ENCODE measurements at regions not wholly inside any gene's neighbourhood (a gene's known extent, or its start where the extent isn't known, plus 50 kb on each side); places are given as distances from the start of the nearest gene placed in this dataset.

- Histone ChIP-seq H3K27me3 (ENCODE audit: control insufficient read depth in 3 of 3, insufficient read depth in 3 of 3, low read length in 2 of 3) (peaks cover 0 to 7% (median 6%) of the 10 kb centered on the region in 3 donors), H3K9ac (ENCODE audit: insufficient read depth in 1 of 2, low read length in 2 of 2) (no peak overlapping the region), H3K4me1 (ENCODE audit: control insufficient read depth in 5 of 5, insufficient read depth in 5 of 5, low read length in 5 of 5) (peaks cover 0 to 9% (median 0%) of the 10 kb centered on the region in 5 donors), H3K4me3 (no peak overlapping the region), H3K36me3 (ENCODE audit: control insufficient read depth in 4 of 4, insufficient read depth in 4 of 4, low read length in 4 of 4) (peaks cover 0 to 6% (median 3%) of the 10 kb centered on the region in 4 donors), H3K27ac (ENCODE audit: low read depth in 1 of 2, low read length in 1 of 2) (peak overlapping the region in 1 of 2 donors; percentile 32), H3K9me3 (ENCODE audit: control insufficient read depth in 4 of 4, insufficient read depth in 3 of 4, low read length in 3 of 4) (peaks cover 0 to 2% (median 0%) of the 10 kb centered on the region in 4 donors)
- no peak for TF ChIP-seq CTCF (IDR thresholded peaks at IDR 0.05; ENCODE audit: control extremely low read depth, extremely low read depth)
- WGBS, 2 donors: 70 to 71% methylated on average over 3 of the region's 3 CpGs
- DNase-seq (no peak), ATAC-seq (ENCODE audit: insufficient read depth, low FRiP score) (no peak)
Observed at GRCh38 chrX:10089378-10089795, 67.4 kb upstream of the CLCN4 start.

- H3K9ac ChIP-seq (ENCODE audit: insufficient read depth in 1 of 2, low read length in 2 of 2): no peak overlapping the region
- ATAC-seq (ENCODE audit: insufficient read depth, low FRiP score): no peak
- no peak for DNase-seq
- WGBS, 2 donors: 45 to 59% methylated on average over 11 of the region's 11 CpGs
- peaks cover 0 to 6% (median 3%) of the 10 kb centered on the region in 4 donors for H3K36me3 ChIP-seq (ENCODE audit: control insufficient read depth in 4 of 4, insufficient read depth in 4 of 4, low read length in 4 of 4)
- TF ChIP-seq CTCF (IDR thresholded peaks at IDR 0.05; ENCODE audit: control extremely low read depth, extremely low read depth): no peak
- no peak overlapping the region for H3K4me3 ChIP-seq
- peaks cover 0 to 9% (median 0%) of the 10 kb centered on the region in 5 donors for H3K4me1 ChIP-seq (ENCODE audit: control insufficient read depth in 5 of 5, insufficient read depth in 5 of 5, low read length in 5 of 5)
- peaks cover 0 to 4% (median 3%) of the 10 kb centered on the region in 3 donors for H3K27me3 ChIP-seq (ENCODE audit: control insufficient read depth in 3 of 3, insufficient read depth in 3 of 3, low read length in 2 of 3)
- peaks cover 0 to 2% (median 0%) of the 10 kb centered on the region in 4 donors for H3K9me3 ChIP-seq (ENCODE audit: control insufficient read depth in 4 of 4, insufficient read depth in 3 of 4, low read length in 3 of 4)
- H3K27ac ChIP-seq (ENCODE audit: low read depth in 1 of 2, low read length in 1 of 2): no peak overlapping the region
Observed at GRCh38 chrX:10090319-10090718, 66.5 kb upstream of the CLCN4 start.

GRCh38 chrX:10095246-10095645 is 61.5 kb upstream of the CLCN4 start:
- H3K4me3 ChIP-seq: no peak overlapping the region
- ATAC-seq (ENCODE audit: insufficient read depth, low FRiP score): no peak
- 91 to 96% methylated on average over 9 of the region's 9 CpGs for WGBS, 2 donors
- H3K4me1 ChIP-seq (ENCODE audit: control insufficient read depth in 5 of 5, insufficient read depth in 5 of 5, low read length in 5 of 5): peaks cover 0 to 3% (median 0%) of the 10 kb centered on the region in 5 donors
- no peak overlapping the region for H3K9ac ChIP-seq (ENCODE audit: insufficient read depth in 1 of 2, low read length in 2 of 2)
- H3K9me3 ChIP-seq (ENCODE audit: control insufficient read depth in 4 of 4, insufficient read depth in 3 of 4, low read length in 3 of 4): peaks cover 0 to 1% (median 0%) of the 10 kb centered on the region in 4 donors
- H3K27me3 ChIP-seq (ENCODE audit: control insufficient read depth in 3 of 3, insufficient read depth in 3 of 3, low read length in 2 of 3): peaks cover 0 to 6% (median 5%) of the 10 kb centered on the region in 3 donors
- no peak for TF ChIP-seq CTCF (IDR thresholded peaks at IDR 0.05; ENCODE audit: control extremely low read depth, extremely low read depth)
- no peak overlapping the region for H3K27ac ChIP-seq (ENCODE audit: low read depth in 1 of 2, low read length in 1 of 2)
- no peak for DNase-seq
- peaks cover 0 to 10% (median 4%) of the 10 kb centered on the region in 4 donors for H3K36me3 ChIP-seq (ENCODE audit: control insufficient read depth in 4 of 4, insufficient read depth in 4 of 4, low read length in 4 of 4)

All from lung (tissue), 11 donors.